MCF 10A (cell line): ENCODE measurements at regions not wholly inside any gene's neighbourhood (a gene's known extent, or its start where the extent isn't known, plus 50 kb on each side); places are given as distances from the start of the nearest gene placed in this dataset.

Experiments used
- BruUV-seq: library from RNA; stranded (reverse); fragments of 400-500 nt; replicated peaks from 2 replicates; lab custom pipeline; 2021; lab: Mats Ljungman, UMichigan
- CTCF ChIA-PET: fragments of 300-600 bp; sonication (Branson Sonifier 250); formaldehyde crosslinking; extraction: SDS; loops from one replicate; lab custom pipeline; 2021; ENCODE audit warnings: antibody characterized with exemption, inconsistent platforms; lab: Yijun Ruan, JAX
- POLR2A ChIA-PET: fragments of 300-600, 350-650 bp; sonication (Branson Sonifier 250); formaldehyde crosslinking; extraction: SDS; loops from one replicate; lab custom pipeline; 2020; ENCODE audit warnings: antibody characterized with exemption, inconsistent platforms; lab: Yijun Ruan, JAX
- DNase-seq: peaks from one replicate; pipeline ENCODE4 v3.0.0-alpha.2; 2018; ENCODE audit not compliant: unreplicated experiment
- H3K27ac Mint-ChIP-seq: one replicate; pipeline ENCODE4 v1.8.0; 2022; ENCODE audit warnings: mild to moderate bottlenecking, low read depth, mixed read lengths; ENCODE audit not compliant: unreplicated experiment
- H3K27me3 Mint-ChIP-seq: one replicate; pipeline ENCODE4 v1.8.0; 2022; ENCODE audit warnings: mixed read lengths; ENCODE audit not compliant: insufficient read depth, unreplicated experiment
- H3K36me3 Mint-ChIP-seq: one replicate; pipeline ENCODE4 v1.8.0; 2022; ENCODE audit warnings: mild to moderate bottlenecking, moderate library complexity, mixed read lengths; ENCODE audit not compliant: insufficient read depth, unreplicated experiment
- H3K4me1 Mint-ChIP-seq: one replicate; pipeline ENCODE4 v1.8.0; 2022; ENCODE audit warnings: mixed read lengths; ENCODE audit not compliant: insufficient read depth, unreplicated experiment
- H3K4me3 Mint-ChIP-seq: one replicate; pipeline ENCODE4 v1.8.0; 2022; ENCODE audit warnings: mild to moderate bottlenecking, moderate library complexity, mixed read lengths; ENCODE audit not compliant: unreplicated experiment
- H3K9me3 Mint-ChIP-seq: one replicate; pipeline ENCODE4 v1.8.0; 2022; ENCODE audit warnings: mixed read lengths; ENCODE audit not compliant: unreplicated experiment
- intact Hi-C: fragments of 100-400 bp; cut with micrococcal nuclease; formaldehyde crosslinking; loops from 2 replicates; pipeline ENCODE4 v1.14.1; 2022
- TF ChIP-seq, protein P1 (sequence below): fragments of 200-600 bp; IDR thresholded peaks from one replicate; pipeline ENCODE4 v1.8.0; 2022; ENCODE audit warnings: antibody characterized with exemption, mild to moderate bottlenecking; ENCODE audit not compliant: unreplicated experiment

DNA sequence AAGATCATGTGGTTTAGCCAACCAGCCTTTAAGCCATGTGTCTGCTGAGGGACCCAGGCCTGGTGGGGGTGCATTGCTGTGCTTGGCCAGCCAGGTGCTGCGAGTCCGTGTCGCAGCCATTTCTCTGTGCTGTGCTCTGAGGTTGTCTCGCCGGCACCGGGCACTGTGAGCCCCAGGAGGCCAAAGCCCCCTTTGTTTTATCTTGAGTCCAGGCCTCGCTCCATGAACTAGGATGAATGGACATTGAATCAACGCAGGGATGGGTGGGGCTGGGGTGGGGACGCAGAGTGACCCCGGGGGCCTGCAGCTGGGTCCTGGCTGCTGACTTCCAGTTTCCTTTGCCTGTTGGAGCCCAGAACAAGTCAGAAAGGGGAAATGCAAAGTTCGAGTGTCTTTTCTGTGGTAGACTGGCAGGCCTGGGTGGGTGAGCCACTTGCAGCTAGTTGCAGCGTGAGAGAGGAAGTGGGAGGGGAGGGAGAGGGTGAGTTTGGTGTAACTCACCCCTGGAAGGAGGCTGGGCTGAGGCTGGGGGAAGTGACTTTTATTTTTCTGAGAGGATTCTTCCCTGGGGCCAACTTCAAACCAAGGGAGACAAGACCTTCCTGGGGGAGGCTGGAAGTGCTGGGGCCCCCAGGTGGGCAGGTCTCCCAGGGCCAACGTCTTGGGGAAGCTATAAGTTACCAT, 324.7 kb downstream of the SEC14L1 start:
- peaks cover 59% of the 10 kb centered on the region for H3K36me3 Mint-ChIP-seq

DNA sequence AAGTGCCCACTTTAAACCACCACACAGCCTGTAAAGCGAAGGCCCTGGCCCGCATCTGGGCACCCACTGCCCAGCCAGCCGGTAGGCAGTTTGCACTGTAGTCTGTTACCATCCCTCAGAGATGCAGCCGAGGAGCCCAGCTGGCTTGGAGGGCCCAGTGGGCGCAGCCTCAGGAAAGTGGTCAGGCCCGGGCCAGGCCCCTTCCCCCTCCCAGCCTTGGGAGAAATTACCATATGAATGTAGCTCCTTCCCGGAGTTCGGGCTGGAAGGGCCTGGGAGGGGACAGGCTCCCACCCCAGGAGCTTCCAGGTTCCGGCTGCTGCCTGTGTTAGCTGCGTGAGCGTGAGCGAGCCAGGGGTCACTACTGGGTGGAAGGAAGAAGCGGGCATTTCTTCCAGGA, 325.4 kb downstream of the SEC14L1 start:
- Mint-ChIP-seq H3K27ac (peak overlapping the region; percentile 69), H3K27me3 (no peaks in the 10 kb centered on the region), H3K4me1 (peaks cover 17% of the 10 kb centered on the region), H3K4me3 (no peak overlapping the region), H3K36me3 (peaks cover 65% of the 10 kb centered on the region), H3K9me3 (peaks cover 8% of the 10 kb centered on the region)
- intact Hi-C loops: no loop called here
- ChIA-PET CTCF (interaction anchor here (0.6 kb wide), 1 partner anchor 210 kb away, joined by 3 read pairs; no protein-coding TSS in a partner anchor), POLR2A (interaction anchor here (0.9 kb wide), 1 partner anchor 13 kb away, joined by 3 read pairs; no protein-coding TSS in a partner anchor)
- no peak for DNase-seq
- TF ChIP-seq, protein P1, sequence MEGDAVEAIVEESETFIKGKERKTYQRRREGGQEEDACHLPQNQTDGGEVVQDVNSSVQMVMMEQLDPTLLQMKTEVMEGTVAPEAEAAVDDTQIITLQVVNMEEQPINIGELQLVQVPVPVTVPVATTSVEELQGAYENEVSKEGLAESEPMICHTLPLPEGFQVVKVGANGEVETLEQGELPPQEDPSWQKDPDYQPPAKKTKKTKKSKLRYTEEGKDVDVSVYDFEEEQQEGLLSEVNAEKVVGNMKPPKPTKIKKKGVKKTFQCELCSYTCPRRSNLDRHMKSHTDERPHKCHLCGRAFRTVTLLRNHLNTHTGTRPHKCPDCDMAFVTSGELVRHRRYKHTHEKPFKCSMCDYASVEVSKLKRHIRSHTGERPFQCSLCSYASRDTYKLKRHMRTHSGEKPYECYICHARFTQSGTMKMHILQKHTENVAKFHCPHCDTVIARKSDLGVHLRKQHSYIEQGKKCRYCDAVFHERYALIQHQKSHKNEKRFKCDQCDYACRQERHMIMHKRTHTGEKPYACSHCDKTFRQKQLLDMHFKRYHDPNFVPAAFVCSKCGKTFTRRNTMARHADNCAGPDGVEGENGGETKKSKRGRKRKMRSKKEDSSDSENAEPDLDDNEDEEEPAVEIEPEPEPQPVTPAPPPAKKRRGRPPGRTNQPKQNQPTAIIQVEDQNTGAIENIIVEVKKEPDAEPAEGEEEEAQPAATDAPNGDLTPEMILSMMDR: no peak
- no TSS peak for BruUV-seq

More for the DNA sequence above, 324.7 kb downstream of the SEC14L1 start:
- no peak overlapping the region for H3K4me3 Mint-ChIP-seq
- H3K27ac Mint-ChIP-seq: peak overlapping the region; percentile 69
- TF ChIP-seq, protein P1: no peak
- H3K4me1 Mint-ChIP-seq: peaks cover 11% of the 10 kb centered on the region
- CTCF ChIA-PET: interaction anchor here (0.6 to 0.7 kb wide), 2 partner anchors 209 to 275 kb away, joined by 3 read pairs; no protein-coding TSS in a partner anchor
- intact Hi-C loops: no loop called here
- no TSS peak for BruUV-seq
- peaks cover 6% of the 10 kb centered on the region for H3K9me3 Mint-ChIP-seq
- POLR2A ChIA-PET: interaction anchor here (0.9 kb wide), 1 partner anchor 12 kb away, joined by 3 read pairs; no protein-coding TSS in a partner anchor
- no peaks in the 10 kb centered on the region for H3K27me3 Mint-ChIP-seq
- no peak for DNase-seq

DNA sequence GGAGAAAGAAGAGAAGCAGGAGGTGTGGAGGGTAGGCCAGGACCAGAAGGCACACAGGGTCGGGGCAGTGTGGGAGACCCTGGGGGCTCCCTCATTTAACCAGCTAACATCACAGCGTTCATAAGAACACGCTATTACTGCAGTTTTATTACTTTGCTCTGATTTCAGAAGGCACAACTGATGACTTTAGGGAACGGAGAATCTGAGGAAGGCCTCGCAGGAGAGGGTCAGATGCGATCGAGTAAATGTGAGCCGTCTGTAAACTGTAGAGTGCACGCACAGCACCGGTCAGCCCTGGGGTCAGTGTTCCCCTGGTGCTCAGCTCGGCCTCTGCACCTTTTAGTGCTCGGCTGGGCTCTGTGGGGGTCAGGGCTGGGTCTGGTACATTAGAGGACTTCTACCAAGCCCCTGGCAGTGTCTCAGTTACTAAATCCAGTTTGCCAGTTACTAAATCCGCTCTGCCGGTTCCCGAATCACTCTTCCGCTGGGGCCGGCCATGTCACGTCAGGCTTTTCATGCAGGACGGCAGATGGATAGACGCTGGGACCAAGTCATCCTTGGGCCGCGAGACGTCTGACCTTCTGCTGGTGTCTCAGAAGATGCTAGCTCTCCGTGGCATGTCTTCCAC, 325.9 kb downstream of the SEC14L1 start:
- TF ChIP-seq, protein P1: no peak
- Mint-ChIP-seq H3K27ac (peak overlapping the region; percentile 69), H3K27me3 (no peaks in the 10 kb centered on the region), H3K4me3 (no peak overlapping the region), H3K36me3 (peaks cover 61% of the 10 kb centered on the region), H3K9me3 (peaks cover 8% of the 10 kb centered on the region), H3K4me1 (peaks cover 23% of the 10 kb centered on the region)
- intact Hi-C loops: no loop called here
- BruUV-seq: no TSS peak
- POLR2A ChIA-PET: interaction anchor here (0.9 kb wide), 1 partner anchor 13 kb away, joined by 3 read pairs; no protein-coding TSS in a partner anchor
- CTCF ChIA-PET: no interaction called here
- DNase-seq: no peak

DNA sequence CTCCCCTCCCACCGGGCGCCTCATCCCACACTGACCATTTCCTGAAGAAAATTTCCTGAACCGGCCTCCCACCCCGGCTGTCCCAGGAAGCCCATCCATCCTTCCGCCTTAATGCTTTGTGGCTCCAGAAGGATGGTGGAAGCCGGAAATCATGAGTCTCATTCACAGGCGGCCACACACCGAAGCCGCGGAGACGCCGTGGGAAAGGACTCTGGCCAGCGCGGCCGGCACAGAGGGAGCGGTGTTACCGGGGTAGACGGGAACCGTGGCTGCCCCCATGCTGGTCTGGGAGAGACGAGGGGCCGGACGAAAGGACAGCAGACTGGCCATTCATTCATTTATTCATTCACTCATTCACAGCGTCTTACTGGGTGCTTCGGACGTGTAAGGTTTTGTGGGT, 326.8 kb downstream of the SEC14L1 start:
- CTCF ChIA-PET: no interaction called here
- H3K4me1 Mint-ChIP-seq: peaks cover 31% of the 10 kb centered on the region
- no peak for DNase-seq
- no peak overlapping the region for H3K4me3 Mint-ChIP-seq
- TF ChIP-seq, protein P1: no peak
- no peaks in the 10 kb centered on the region for H3K27me3 Mint-ChIP-seq
- peaks cover 8% of the 10 kb centered on the region for H3K9me3 Mint-ChIP-seq
- BruUV-seq: no TSS peak
- no peak overlapping the region for H3K27ac Mint-ChIP-seq
- intact Hi-C loops: no loop called here
- H3K36me3 Mint-ChIP-seq: peaks cover 58% of the 10 kb centered on the region
- POLR2A ChIA-PET: interaction anchor here (0.6 kb wide), 1 partner anchor 112 kb away, joined by 3 read pairs; no protein-coding TSS in a partner anchor
